ENCODE measurements at regions not wholly inside any gene's neighbourhood (a gene's known extent, or its start where the extent isn't known, plus 50 kb on each side); places are given as distances from the start of the nearest gene placed in this dataset.

- TF ChIP-seq CBX5 (IDR thresholded peaks at IDR 0.05; ENCODE audit: low read depth) (no peak), NFIC (IDR thresholded peaks at IDR 0.05; ENCODE audit: low read depth, low read length) (no peak), MXI1 (IDR thresholded peaks at IDR 0.05; ENCODE audit: low read depth, low read length) (no peak)
Observed at GRCh38 chrX:112147206-112147605, 64.6 kb upstream of the TRPC5 start (continued).

- TF ChIP-seq EP300 (IDR thresholded peaks at IDR 0.05; ENCODE audit: borderline replicate concordance in 1 of 2, control insufficient read depth in 1 of 2, low read depth in 2 of 2, low read length in 2 of 2) (no peak), ZBTB33 (IDR thresholded peaks at IDR 0.05) (no peak), SMAD5 (IDR thresholded peaks at IDR 0.05; ENCODE audit: low read depth) (no peak), BCL3 (IDR thresholded peaks at IDR 0.05; ENCODE audit: borderline replicate concordance, insufficient read depth, low read depth, low read length, poor library complexity, severe bottlenecking) (no peak), NBN (IDR thresholded peaks at IDR 0.05) (no peak), DPF2 (IDR thresholded peaks at IDR 0.05) (no peak), WRNIP1 (IDR thresholded peaks at IDR 0.05; ENCODE audit: borderline replicate concordance, low read depth, low read length) (no peak), HDAC2 (IDR thresholded peaks at IDR 0.05) (no peak), HCFC1 (IDR thresholded peaks at IDR 0.05; ENCODE audit: low read length) (no peak), FOXM1 (IDR thresholded peaks at IDR 0.05; ENCODE audit: low read depth, low read length) (no peak), MLLT1 (IDR thresholded peaks at IDR 0.05) (no peak), RAD21 (IDR thresholded peaks at IDR 0.05; ENCODE audit: insufficient read depth, low read depth, low read length) (no peak)
- Histone ChIP-seq H3K27ac (ENCODE audit: control insufficient read depth, insufficient read depth) (no peak overlapping the region), H4K20me1 (ENCODE audit: control insufficient read depth, insufficient read depth) (no peaks in the 10 kb centered on the region), H3K4me2 (ENCODE audit: control insufficient read depth, insufficient read depth) (no peak overlapping the region), H3K27me3 (replicated peaks in 1 of 2; ENCODE audit: control insufficient read depth in 2 of 2, insufficient read depth in 2 of 2, low read length in 1 of 2) (no peaks in the 10 kb centered on the region), H3K9ac (ENCODE audit: control insufficient read depth, insufficient read depth, low read length) (no peak overlapping the region), H2AFZ (ENCODE audit: control insufficient read depth, low read depth, low read length) (no peak overlapping the region), H3K36me3 (ENCODE audit: control insufficient read depth in 2 of 2, insufficient read depth in 2 of 2, low read length in 1 of 2) (no peaks in the 10 kb centered on the region), H3K4me1 (ENCODE audit: control insufficient read depth, insufficient read depth, low read length) (no peaks in the 10 kb centered on the region), H3K79me2 (ENCODE audit: control insufficient read depth, insufficient read depth, low read length) (no peaks in the 10 kb centered on the region), H3K4me3 (no peak overlapping the region), H3K9me3 (replicated peaks; ENCODE audit: control insufficient read depth, insufficient read depth, low read length) (no peaks in the 10 kb centered on the region; the same call in 2 of the 3 replicates)
- FAIRE-seq (no peak), DNase-seq (ENCODE audit: low read depth, low spot score) (no peak), ATAC-seq (no peak)
- ChIA-PET POLR2A (no interaction called here), RAD21 (ENCODE audit: unreplicated experiment) (no interaction called here), CTCF (no interaction called here), SMC1A (ENCODE audit: uncharacterized antibody, unreplicated experiment) (no interaction called here)
- 17% methylated on average over 4 of the region's 4 CpGs for WGBS (ENCODE audit: insufficient coverage, insufficient replicate concordance, low lambda C conversion rate, missing lambda C conversion rate)
- no TSS peak for BruUV-seq (replicated peaks)
- intact Hi-C loops (cut with micrococcal nuclease; ENCODE audit: unreplicated experiment) (no loop called here), in situ Hi-C loops (cut with MboI) (no loop called here)
Observed at GRCh38 chrX:112137276-112137675, 54.7 kb upstream of the TRPC5 start.

Measured in GM12878 (cell line).